NCI-H2029 treated with DMSO at 0.1 percent for 48 hours (cell line): ENCODE measurements at regions not wholly inside any gene's neighbourhood (a gene's known extent, or its start where the extent isn't known, plus 50 kb on each side); places are given as distances from the start of the nearest gene placed in this dataset.
A peak's percentile ranks its signal among the peaks of the same experiment; 100 is the strongest.

Experiments
- DNase-seq: peaks from one replicate; lab custom pipeline; 2025; lab: John Stamatoyannopoulos, UW

DNA sequence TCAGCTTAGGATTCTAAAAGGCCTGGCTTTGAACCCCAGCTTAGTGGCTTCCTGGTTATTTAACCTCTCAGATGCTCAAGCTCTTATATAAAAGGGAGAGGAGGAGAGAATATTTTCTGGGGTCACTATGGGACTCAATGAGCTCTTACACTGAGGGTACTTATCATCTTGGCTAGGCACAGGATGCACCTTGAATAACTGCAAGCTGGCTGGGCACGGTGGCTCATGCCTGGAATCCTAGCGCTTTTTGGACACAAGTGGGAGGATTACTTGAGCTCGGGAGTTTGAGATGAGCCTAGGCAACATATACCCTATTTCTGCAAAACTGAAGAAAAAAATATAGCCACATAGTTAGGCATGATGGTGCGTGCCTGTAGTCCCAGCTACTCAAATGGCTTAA lies 665.3 kb upstream of the RBFOX1 start:
- DNase-seq = no peak

DNA sequence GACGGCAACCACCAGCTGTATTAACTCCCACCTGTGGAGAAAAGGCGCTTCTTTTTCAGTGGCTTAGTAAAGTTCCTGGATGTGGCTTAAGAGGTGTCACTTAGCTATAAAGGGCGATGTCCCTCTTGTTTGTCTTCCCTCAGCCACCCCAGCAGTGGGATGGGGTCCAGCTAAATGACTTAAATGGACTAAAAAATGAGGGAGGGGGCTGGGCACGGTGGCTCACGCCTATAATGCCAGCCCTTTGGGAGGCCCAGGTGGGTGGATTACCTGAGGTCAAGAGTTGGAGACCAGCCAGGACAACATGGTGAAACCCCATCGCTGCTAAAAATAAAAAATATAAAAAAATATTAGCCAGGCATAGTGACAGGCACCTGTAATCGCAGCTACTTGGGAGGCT lies 667.5 kb upstream of the RBFOX1 start:
- DNase-seq = no peak

DNA sequence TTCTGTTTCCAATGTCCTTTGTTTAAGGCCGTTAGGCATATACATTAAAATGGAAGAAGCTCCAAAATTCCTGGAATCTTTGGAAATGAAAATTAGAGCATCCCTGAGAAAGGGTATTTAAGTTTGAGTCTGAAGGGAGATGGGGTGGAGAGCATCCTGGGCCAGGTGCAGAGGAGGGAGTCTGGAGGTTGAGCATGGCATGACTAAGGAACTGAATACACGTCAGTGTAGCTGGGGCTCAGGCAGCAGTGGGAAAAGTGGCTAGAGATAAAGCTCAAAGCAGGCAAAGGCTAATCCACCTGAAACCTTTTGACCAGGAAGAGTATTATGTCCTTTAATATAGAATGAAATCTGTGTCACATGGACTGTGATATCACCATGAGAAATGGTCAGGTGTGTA lies 669.0 kb upstream of the RBFOX1 start:
- DNase-seq = no peak

DNA sequence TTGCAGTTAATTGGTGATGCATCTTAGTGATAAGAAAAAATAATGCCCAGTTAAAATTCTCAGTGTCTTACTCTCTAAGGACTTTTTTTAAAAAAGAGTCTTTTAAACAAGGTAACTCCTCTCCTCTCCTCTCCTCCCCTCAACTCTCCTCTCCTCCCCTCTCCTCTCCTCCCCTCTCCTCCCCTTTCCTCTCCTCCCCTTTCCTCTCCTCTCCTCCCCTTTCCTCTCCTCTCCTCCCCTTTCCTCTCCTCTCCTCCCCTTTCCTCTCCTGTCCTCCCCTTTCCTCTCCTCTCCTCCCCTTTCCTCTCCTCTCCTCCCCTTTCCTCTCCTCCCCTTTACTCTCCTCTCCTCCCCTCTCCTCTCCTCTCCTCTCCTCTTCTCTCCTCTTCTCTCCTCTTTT lies 675.9 kb upstream of the RBFOX1 start:
- no peak for DNase-seq

DNA sequence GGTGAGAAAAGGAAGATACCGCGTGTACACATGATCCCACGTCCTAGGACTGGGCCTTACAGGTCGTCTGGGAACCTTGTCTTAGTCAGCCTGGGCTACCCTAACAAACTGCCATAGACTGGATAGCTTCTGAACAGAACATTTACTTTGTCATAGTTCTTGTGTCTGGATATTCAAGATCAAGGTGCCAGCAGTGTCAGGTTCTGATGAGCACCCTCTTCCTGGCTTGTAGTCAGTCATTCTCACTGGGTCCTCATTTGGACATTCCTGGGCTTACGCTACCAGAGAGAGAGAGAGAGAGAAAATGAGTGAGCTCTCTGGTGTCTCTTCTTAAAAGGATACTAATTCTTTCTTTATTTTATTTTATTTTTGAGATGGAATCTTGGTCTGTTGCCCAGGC lies 685.8 kb upstream of the RBFOX1 start:
- DNase-seq = no peak

DNA sequence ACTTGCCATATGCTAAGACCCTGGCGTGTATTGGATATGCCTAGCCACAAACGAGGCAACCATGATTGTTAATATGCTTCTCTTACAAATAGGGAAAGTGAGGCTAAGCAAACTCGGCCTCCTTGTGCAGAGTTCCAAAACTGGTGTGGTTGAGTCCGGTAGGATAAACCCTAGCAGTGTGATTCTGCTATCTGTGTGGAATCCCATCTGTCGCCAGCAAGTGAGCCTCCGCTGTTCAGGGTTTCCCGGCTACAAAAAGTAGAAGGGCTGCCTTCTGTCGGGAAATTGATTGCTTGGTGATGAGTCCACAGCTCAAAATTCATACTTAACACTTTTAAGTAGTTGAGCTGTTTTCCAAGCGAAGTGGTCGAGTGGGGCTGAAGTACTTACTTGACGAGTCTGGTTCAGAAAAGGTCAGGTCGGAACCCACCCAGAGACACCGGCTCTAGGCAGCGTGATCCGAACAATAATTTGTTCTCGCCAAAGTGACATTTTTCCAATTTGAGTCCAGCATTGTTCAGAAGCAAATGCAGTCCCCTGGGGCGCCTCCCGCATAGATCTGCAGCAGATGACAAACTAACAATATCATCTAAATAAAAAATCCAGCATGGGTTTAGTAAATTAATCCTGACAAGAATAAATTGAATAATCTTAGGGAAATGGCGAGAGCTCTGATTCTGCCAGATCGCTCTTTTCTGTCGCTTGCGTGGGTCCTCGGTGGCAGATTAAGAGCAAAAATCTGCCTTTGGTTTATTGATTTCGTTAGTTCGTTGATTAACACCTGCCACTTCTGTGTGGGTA lies 686.7 kb upstream of the RBFOX1 start:
- DNase-seq = no peak

DNA sequence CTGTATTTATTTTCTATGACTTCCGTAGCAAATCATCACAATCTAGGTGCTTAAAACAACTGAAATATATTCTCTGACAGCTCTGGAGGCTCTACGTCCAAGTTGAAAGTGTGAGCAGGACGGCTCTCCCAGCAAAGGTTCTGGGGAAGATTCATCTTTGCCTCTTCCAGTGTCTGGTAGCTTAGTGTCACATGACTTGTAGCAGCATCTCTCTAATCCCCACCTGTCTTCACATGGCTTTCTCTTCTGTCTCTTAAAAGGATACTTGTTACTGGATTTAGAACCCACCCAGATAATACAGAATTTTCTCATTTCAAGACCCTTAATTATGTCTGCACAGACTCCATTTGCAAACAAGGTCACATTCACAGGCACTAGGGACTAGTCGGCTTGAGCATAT lies 687.7 kb upstream of the RBFOX1 start:
- no peak for DNase-seq

DNA sequence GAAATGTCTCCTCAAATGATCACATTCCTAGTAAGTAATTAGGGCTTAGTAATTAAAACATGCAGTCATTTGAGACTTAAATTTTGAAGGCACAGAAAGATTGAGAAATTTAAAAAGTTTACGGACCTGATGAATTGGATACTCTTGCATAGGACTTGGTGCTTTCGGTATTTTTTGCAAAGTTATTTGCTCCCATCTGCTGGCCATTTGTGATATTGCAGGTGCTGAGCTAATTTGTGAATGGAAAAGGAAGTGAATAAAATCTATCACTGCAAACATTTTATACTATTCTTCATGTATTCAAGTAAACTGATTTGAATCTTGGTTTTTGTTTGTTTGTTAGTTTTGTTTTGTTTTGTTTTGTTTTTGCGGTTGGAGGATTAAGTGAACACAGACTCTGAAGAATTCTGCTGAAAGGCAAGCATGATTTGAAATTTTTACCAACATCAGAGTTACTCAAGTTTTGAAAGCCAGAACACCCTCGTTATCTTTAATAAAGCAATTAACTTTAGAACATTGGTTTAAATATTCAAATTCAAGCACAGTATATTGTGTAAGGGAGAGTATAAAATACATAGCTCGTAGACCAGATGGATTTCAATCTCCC lies 689.5 kb upstream of the RBFOX1 start:
- DNase-seq = no peak

DNA sequence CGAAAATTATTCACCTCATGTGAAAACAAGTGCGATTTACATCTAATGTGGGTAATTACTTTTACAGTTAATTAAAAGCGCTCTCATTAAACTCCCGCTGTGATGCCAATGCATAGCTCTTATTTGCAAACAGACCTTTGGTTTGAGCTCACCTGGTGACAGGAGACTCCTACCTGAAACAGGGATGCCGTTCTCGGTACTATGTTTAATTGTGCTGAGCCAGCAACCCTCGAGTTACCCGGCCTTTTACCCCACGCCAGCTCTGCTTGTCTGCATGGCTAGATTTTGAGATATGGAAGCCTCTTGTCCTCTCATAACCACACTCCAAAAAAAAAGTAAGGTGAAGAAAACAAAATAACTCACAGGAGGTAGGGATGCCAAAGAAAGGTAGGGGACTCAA lies 690.4 kb upstream of the RBFOX1 start:
- no peak for DNase-seq

DNA sequence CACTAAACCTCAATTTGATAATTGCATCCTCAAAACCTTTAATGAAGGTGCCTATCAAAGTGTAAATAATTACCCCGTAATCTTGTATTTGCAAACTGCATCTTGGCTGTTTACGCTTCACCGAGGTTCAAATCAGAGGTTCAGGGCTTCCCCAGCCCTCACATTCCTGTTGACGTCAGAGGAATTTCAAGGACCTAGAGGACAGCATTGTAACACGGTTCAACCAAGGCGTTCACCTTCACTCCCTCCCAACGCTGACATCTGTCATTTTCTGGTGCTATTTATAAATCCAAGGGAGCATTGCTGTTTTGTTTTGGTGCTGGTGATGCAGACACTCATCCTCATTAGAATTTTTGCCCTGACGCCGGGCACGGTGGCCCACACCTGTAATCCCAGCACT lies 691.6 kb upstream of the RBFOX1 start:
- no peak for DNase-seq

DNA sequence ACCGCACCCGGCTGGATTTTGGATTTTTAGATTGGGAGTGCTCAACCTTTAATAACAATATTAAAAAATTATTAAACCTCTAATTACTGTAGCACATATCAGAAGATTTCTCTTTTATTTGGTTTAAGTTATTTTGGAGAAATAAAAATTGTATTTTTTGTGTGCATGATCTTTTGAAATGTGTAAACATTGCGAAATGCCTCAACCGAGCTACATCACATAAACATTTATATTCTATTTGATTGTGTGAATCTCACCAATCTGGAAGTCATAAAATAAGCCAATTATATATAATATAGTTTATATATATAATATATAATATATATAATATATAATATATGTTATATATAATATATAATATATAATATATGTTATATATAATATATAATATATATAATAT lies 696.2 kb upstream of the RBFOX1 start:
- DNase-seq = no peak

DNA sequence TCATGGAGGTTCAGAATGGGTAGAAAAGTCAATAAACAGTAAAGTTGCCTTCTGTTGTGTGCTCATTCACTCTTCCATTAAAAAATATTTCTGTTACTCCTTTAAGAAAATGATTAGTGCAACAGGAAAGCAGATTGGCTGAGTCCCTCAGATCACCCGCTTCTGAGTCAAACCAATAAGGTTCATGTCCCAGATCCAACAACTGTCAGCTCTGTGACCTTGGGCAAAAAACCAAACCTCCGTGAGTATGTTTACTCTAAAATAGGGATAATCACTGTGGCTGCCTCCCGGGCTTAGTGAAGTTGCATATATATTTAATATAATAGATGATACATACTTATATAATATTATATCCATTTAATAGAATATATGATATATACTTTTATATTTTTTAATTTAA lies 698.5 kb upstream of the RBFOX1 start:
- no peak for DNase-seq

DNA sequence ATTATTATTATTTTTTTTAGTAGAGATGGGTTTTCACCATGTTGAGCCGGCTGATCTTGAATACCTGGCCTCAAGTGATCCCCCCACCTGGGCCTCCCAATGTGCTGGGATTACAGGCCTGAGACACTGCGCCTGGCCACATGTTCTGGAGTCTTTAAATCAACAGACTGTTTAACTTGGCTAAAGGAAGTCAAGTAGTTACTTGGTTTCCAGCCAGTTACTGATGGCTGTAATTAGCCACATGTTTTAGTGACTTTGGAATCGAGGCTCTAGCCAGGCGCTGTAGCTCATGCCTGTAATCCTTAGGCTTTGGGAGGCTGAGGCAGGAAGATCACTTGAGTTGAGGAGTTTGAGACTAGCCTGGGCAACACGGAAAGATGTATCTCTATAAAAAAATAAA lies 699.2 kb upstream of the RBFOX1 start:
- DNase-seq = no peak

DNA sequence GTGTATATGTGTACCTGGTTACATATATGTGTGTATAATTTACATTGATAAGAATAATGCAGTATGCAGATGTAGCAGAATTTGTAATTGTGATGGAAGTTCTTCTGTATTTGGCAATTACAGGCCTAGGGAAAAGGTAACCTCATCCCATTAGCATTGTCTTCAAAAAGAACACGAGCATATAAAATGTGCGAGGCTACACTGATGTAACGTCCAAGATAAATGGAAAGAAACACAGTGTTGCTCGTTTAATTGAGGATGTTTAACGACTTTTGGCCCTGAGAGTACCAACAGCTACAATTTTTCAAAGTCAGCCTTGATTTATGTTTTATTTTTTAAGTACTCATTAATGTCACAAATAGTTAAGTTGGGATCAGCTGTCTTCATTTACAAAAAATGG lies 703.5 kb upstream of the RBFOX1 start:
- no peak for DNase-seq

DNA sequence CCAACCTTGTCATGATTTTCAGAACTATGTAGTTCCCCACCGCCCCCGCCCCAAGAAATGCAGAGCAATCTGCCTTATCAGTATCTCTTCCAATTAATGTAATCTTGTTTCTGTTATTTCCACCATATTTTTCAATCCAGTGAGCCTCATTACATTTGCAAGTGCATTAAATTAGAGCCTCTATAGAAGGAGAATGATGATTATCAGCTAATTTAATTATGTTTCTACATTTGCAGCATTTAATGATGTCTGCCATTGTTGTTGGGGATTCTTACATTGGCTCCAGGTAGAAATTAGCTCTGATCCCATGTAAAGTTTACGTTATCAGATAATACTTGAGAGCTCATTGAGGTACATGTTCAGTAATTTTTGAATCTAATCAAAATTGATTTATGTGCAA lies 707.0 kb upstream of the RBFOX1 start:
- DNase-seq = no peak

DNA sequence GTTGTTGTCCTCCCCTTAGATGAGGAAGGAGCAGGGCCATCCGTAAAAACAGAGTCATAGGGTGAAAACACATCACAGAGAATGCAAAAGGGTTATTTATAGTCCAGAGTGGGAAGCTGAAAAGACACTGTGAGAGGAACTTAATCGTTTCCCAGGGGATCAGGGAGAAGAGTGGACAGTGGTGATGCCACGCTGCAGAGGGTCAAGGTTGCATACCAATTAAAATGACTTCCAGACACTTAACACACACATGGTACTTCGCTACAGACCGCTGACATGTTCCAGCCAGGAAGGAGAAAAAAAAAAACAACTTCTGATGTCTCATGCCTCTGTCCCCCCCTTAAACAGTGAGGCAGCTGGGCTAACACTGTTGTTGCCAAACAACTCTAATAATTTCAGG lies 713.8 kb upstream of the RBFOX1 start:
- DNase-seq = no peak

DNA sequence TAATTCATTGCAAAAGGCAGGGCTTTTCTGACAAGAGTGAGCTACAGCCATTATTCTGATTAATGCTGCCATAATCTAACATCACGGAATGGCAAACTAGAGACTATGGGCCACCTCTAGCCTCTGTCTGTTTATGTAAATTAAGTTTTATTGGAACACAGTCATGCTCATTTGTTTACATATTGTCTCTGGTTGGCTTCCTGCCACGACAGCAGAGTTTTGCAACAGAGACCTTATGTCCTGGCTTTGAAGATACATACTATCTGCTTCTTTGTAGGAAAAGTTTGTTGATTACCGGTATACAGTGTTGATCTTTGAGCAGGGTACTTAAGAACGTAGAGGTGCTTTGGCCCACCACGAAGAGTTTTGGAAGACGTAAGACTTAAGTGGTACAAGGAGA lies 715.9 kb upstream of the RBFOX1 start:
- no peak for DNase-seq

DNA sequence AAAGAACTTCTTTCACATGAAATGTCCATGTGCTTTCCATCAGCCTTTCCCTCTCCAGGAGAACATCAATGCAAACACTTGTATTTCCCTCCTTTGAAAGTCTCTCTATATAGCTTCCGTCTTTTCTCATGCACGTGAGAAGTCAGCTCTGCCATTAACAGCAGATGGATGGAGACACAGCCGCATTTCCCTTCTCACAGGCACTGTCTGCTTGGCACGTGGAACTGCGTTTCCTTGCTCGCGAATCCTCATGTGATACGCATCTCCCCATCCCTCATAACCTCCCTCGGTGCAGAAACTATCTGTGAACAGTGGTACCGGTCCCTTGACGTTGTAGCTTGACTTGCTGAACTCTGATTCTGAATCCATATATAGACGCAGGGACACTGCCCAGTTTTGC lies 717.0 kb upstream of the RBFOX1 start:
- no peak for DNase-seq

DNA sequence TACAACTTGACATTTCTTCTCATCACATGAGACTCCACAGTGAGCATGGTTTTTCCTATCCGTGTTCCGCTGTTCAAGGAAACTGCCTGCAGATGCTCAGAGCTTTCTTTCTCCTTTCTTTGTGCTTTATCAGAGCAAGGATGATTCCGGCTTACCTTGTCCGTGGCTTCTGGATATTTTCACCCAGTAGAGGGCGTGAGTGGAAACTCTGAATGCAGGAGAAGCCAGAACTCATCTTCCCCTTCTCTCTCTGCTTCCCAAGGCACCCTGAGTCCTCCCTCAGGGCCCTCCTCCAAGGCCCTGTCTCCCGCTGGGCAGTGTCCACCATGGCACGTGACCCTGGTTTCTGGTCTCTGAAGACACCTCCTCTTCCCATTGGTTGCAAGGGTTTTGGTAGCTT lies 721.1 kb upstream of the RBFOX1 start:
- no peak for DNase-seq

DNA sequence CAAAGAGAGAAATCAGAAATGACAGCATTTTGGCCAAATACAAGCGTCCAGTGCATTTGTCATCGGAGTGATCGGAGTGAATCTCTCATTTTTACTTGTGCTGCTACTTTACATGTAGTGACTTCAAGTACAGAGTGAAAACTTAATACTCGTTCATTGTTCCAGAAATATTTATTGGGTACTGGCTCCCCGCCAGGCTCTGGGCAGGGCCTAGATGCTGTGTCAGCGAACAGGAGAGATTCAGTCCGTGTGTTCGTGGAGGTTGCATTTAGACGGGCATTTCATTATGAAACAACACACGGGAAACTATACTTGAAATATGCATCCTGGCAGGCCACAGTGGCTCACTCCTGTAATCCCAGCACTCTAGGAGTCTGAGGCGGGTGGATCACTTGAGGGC lies 727.2 kb upstream of the RBFOX1 start:
- DNase-seq = no peak

DNA sequence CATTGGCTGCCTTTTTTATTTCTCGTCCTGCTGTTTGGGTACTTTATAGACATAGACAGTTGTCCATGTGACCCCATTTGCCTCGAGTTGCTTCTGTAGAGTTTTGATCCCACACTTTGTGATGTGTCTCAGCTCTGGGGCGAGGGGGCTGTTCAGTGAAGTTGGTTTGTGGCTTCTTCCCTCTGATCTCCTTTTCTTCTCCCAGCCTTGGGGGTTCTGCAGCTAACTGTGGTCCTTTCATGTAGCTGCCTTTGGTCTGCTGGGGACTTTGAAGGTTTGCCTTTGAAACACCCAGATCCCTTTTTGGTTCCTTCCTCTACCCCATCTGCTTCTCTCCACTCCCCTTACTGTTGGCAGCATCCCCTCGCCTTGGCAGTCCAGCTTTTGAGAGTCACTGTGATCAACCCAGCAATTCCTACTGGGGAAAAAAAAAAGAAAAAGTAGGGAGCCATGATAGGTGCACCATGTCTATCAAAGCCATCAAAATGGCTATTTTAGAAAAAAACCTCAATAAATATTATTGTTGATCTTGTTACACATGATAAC lies 728.8 kb upstream of the RBFOX1 start:
- no peak for DNase-seq

DNA sequence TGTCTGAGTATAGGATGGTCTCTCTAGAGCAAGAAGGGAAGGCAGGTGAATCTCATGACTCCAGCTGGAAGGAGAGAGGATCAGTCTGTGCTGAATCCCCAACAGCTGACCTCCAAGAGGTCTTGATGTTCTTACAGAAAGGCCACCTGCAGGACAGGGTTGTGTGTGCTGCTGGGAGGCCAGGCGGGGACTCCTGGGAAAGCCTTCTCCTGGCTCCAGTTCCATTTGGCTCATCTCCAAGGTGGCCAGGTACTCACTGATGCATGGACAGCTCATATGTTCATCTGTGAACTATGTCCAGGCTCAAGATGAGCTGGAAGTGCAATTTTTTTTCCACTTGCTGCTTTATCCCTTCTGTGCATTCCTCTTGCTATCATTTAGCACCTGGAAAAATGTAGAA lies 730.2 kb upstream of the RBFOX1 start:
- DNase-seq = peak; percentile 1

DNA sequence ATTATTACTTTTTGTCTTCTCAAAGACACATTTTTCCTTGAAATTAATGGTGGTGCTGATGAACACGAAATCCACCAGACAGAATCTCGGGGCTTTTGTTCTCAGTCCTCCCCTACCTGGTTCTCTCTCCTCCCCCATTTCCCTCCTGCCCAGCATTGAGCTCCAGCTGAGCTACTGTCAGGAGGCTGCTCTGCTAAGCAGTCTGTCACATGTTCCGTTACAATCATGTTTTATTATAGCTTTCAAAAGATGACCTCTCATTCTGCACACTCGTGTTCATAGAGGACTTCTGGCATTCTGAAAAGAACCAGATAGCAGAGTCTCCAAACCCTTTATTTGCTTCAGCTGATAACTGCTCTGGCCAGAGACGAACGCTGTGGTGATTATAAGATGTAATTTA lies 732.5 kb upstream of the RBFOX1 start:
- DNase-seq = no peak

DNA sequence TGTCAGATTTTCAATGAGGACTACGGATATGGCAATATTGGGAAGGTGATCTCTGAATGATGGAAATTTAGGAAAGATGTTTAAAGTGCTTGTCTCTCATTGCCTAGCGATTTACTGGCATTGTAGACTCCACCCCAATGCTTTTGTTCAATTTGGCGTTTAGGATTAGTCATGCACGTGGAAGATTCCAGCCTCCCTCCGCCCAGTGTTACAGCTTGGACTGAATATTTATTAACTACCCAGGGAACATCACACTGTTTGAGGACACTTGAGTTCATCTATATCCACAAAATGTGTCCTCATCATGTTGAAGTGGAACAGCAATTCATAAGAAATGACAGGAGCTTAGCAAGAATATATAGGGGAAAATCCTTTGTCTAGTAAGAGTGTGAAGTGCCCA lies 738.8 kb upstream of the RBFOX1 start:
- no peak for DNase-seq
